Neural progenitor cell (in vitro differentiated cells): ENCODE measurements at regions not wholly inside any gene's neighbourhood (a gene's known extent, or its start where the extent isn't known, plus 50 kb on each side); places are given as distances from the start of the nearest gene placed in this dataset.

Experiments
- DNase-seq: peaks from one replicate; pipeline ENCODE4 v3.0.0-alpha.2; 2016; ENCODE audit warnings: low spot score
- H2AFZ ChIP-seq: fragments of 200-600 bp; sonication (generic); replicated peaks from 2 replicates; pipeline ENCODE4 v1.6.1; 2016; ENCODE audit warnings: antibody characterized with exemption
- H3F3A ChIP-seq: fragments of 200-600 bp; sonication (generic); 2 replicates; pipeline ENCODE4 v1.6.1; 2016; ENCODE audit warnings: antibody characterized with exemption, low read depth
- H3K27ac ChIP-seq: fragments of 200-600 bp; sonication (generic); 2 replicates; pipeline ENCODE4 v1.5.1; 2016; ENCODE audit warnings: mild to moderate bottlenecking
- H3K27me3 ChIP-seq: fragments of 200-600 bp; sonication (generic); 2 replicates; pipeline ENCODE4 v1.6.1; 2016; ENCODE audit warnings: mild to moderate bottlenecking, moderate library complexity
- H3K36me3 ChIP-seq: fragments of 200-600 bp; sonication (generic); 2 replicates; pipeline ENCODE4 v1.5.1; 2016
- H3K4me1 ChIP-seq: fragments of 200-600 bp; sonication (generic); 2 replicates; pipeline ENCODE4 v1.6.1; 2016; ENCODE audit warnings: mixed run types
- H3K4me2 ChIP-seq: fragments of 200-600 bp; sonication (generic); 2 replicates; pipeline ENCODE4 v1.6.1; 2016
- H3K4me3 ChIP-seq: fragments of 200-600 bp; sonication (generic); 2 replicates; pipeline ENCODE4 v1.5.1; 2016
- H3K79me2 ChIP-seq: fragments of 200-600 bp; sonication (generic); 2 replicates; pipeline ENCODE4 v1.6.1; 2016; ENCODE audit warnings: low read depth
- H3K9ac ChIP-seq: fragments of 200-600 bp; sonication (generic); 2 replicates; pipeline ENCODE4 v1.6.1; 2016
- H3K9me3 ChIP-seq: fragments of 200-600 bp; sonication (generic); 2 replicates; pipeline ENCODE4 v1.5.1; 2016; ENCODE audit warnings: low read depth
- H4K20me1 ChIP-seq: fragments of 200-600 bp; sonication (generic); 2 replicates; pipeline ENCODE4 v1.6.1; 2016; ENCODE audit warnings: low read depth
- H3K27ac Mint-ChIP-seq: 3 replicates; pipeline ENCODE4 v1.8.0; 2021; ENCODE audit warnings: mixed read lengths
- H3K27me3 Mint-ChIP-seq: 2 replicates; pipeline ENCODE4 v1.8.0; 2022; ENCODE audit warnings: low read depth, mild to moderate bottlenecking, inconsistent platforms, moderate library complexity, mixed read lengths; ENCODE audit not compliant: insufficient read depth
- H3K36me3 Mint-ChIP-seq: 3 replicates; pipeline ENCODE4 v1.8.0; 2021; ENCODE audit warnings: mixed read lengths
- H3K4me1 Mint-ChIP-seq: 3 replicates; pipeline ENCODE4 v1.8.0; 2021; ENCODE audit warnings: mixed read lengths
- H3K4me3 Mint-ChIP-seq: 3 replicates; pipeline ENCODE4 v1.8.0; 2021; ENCODE audit warnings: mild to moderate bottlenecking, moderate library complexity, mixed read lengths
- H3K9me3 Mint-ChIP-seq: 3 replicates; pipeline ENCODE4 v1.8.0; 2020; ENCODE audit warnings: mixed read lengths
- CTCF ChIP-seq: fragments of 200-600 bp; sonication (generic); IDR thresholded peaks from 2 replicates; pipeline ENCODE4 v1.5.1; 2017; ENCODE audit warnings: antibody characterized with exemption, mild to moderate bottlenecking
- EZH2 ChIP-seq: fragments of 200-600 bp; sonication (generic); IDR thresholded peaks from 2 replicates; pipeline ENCODE4 v1.6.1; 2017; ENCODE audit warnings: antibody characterized with exemption, mild to moderate bottlenecking, moderate library complexity
- EZH2phosphoT487 ChIP-seq: fragments of 200-600 bp; sonication (generic); IDR thresholded peaks from 2 replicates; pipeline ENCODE4 v1.6.1; 2017; ENCODE audit warnings: antibody characterized with exemption

DNA sequence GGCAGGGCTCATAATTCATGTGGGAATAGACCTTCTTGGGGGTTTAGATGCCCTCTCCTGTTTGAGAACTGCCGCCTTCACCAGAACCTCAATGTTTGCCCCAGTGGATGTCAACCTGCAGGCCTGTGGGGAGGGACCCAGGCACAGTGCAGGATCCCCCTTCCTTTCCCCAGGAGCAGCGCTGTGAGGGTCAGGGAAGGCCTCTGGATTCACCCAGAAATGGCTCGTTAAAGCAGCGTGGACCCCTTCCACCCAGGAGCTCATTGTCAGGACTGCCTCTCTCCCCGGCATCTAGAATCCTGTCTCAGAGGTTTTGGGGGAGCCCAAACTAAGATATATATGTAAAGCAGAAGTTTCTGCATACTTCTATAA lies 188.3 kb downstream of the GADD45G start:
- Histone ChIP-seq H3K9me3 (no peaks in the 10 kb centered on the region), H3K4me2 (no peak overlapping the region), H3K79me2 (no peaks in the 10 kb centered on the region), H3K4me1 (no peaks in the 10 kb centered on the region), H4K20me1 (no peaks in the 10 kb centered on the region), H3K27ac (no peak overlapping the region), H3K27me3 (no peaks in the 10 kb centered on the region), H3F3A (no peaks in the 10 kb centered on the region), H3K9ac (no peak overlapping the region), H2AFZ (no peak overlapping the region), H3K36me3 (no peaks in the 10 kb centered on the region), H3K4me3 (no peak overlapping the region)
- no peak overlapping the region for H3K27ac Mint-ChIP-seq
- no peak overlapping the region for H3K4me3 Mint-ChIP-seq
- no peaks in the 10 kb centered on the region for H3K9me3 Mint-ChIP-seq
- H3K36me3 Mint-ChIP-seq = no peaks in the 10 kb centered on the region
- peaks cover 10% of the 10 kb centered on the region for H3K4me1 Mint-ChIP-seq
- peaks cover 15% of the 10 kb centered on the region for H3K27me3 Mint-ChIP-seq
- TF ChIP-seq EZH2phosphoT487 (no peak), CTCF (no peak), EZH2 (no peak)
- no peak for DNase-seq

- Histone ChIP-seq H3F3A (no peaks in the 10 kb centered on the region), H3K79me2 (no peaks in the 10 kb centered on the region), H3K4me3 (no peak overlapping the region), H3K4me1 (no peaks in the 10 kb centered on the region), H3K36me3 (no peaks in the 10 kb centered on the region), H3K9ac (no peak overlapping the region), H3K27ac (no peak overlapping the region), H2AFZ (no peak overlapping the region), H4K20me1 (no peaks in the 10 kb centered on the region), H3K4me2 (no peak overlapping the region), H3K9me3 (no peaks in the 10 kb centered on the region), H3K27me3 (no peaks in the 10 kb centered on the region)
- no peak overlapping the region for H3K27ac Mint-ChIP-seq
- no peak for DNase-seq
- no peaks in the 10 kb centered on the region for H3K9me3 Mint-ChIP-seq
- H3K4me1 Mint-ChIP-seq = peaks cover 12% of the 10 kb centered on the region
- TF ChIP-seq EZH2 (no peak), EZH2phosphoT487 (no peak), CTCF (no peak)
- no peak overlapping the region for H3K4me3 Mint-ChIP-seq
- H3K36me3 Mint-ChIP-seq = no peaks in the 10 kb centered on the region
- H3K27me3 Mint-ChIP-seq = peaks cover 15% of the 10 kb centered on the region
These were observed 188.7 kb downstream of the GADD45G start for GRCh38 chr9:89793551-89793950.

- TF ChIP-seq CTCF (no peak), EZH2 (no peak), EZH2phosphoT487 (no peak)
- H3K36me3 ChIP-seq = no peaks in the 10 kb centered on the region
- no peak overlapping the region for H3K27ac Mint-ChIP-seq
- no peaks in the 10 kb centered on the region for H3F3A ChIP-seq
- no peaks in the 10 kb centered on the region for H4K20me1 ChIP-seq
- H3K9me3 Mint-ChIP-seq = no peaks in the 10 kb centered on the region
- no peak overlapping the region for H3K9ac ChIP-seq
- no peaks in the 10 kb centered on the region for H3K9me3 ChIP-seq
- no peak overlapping the region for H3K4me3 Mint-ChIP-seq
- peaks cover 19% of the 10 kb centered on the region for H3K4me1 Mint-ChIP-seq
- no peak for DNase-seq
- no peak overlapping the region for H3K4me3 ChIP-seq
- H3K27ac ChIP-seq = no peak overlapping the region
- no peak overlapping the region for H3K4me2 ChIP-seq
- no peaks in the 10 kb centered on the region for H3K36me3 Mint-ChIP-seq
- H3K27me3 Mint-ChIP-seq = peaks cover 15% of the 10 kb centered on the region
- no peaks in the 10 kb centered on the region for H3K4me1 ChIP-seq
- no peak overlapping the region for H2AFZ ChIP-seq
- H3K79me2 ChIP-seq = no peaks in the 10 kb centered on the region
- no peaks in the 10 kb centered on the region for H3K27me3 ChIP-seq
These were observed 190.1 kb downstream of the GADD45G start for GRCh38 chr9:89794918-89795317.
